GM23338 (cell line): ENCODE measurements at regions not wholly inside any gene's neighbourhood (a gene's known extent, or its start where the extent isn't known, plus 50 kb on each side); places are given as distances from the start of the nearest gene placed in this dataset.
"Not testable (repeated sequence)": the region's sequence is repeated elsewhere in the genome, so short reads cannot be mapped to it uniquely, and the experiment has no call there.

Source experiments
- ATAC-seq: fragments of 200-7000 bp; cut with Tn5 transposase; 3 replicates; pipeline ENCODE4 v1.9.1; 2020
- DNase-seq: peaks from one replicate; pipeline ENCODE4 v3.0.0-alpha.2; 2015; ENCODE audit warnings: low spot score
- H2AFZ ChIP-seq: fragments of 200-600 bp; sonication (generic); 2 replicates; pipeline ENCODE4 v1.8.0; 2016; ENCODE audit warnings: antibody characterized with exemption, mild to moderate bottlenecking, moderate library complexity
- H3F3A ChIP-seq: fragments of 200-600 bp; sonication (generic); replicated peaks from 2 replicates; pipeline ENCODE4 v1.8.0; 2017; ENCODE audit warnings: antibody characterized with exemption, mixed run types, low read depth
- H3K27ac ChIP-seq: fragments of 200-600 bp; sonication (generic); 2 replicates; pipeline ENCODE4 v1.6.1; 2016; ENCODE audit warnings: low read depth
- H3K27me3 ChIP-seq: fragments of 200-600 bp; sonication (generic); 2 replicates; pipeline ENCODE4 v1.8.0; 2016; ENCODE audit warnings: mild to moderate bottlenecking, mixed run types, moderate library complexity; ENCODE audit not compliant: insufficient read depth
- H3K36me3 ChIP-seq: fragments of 200-600 bp; sonication (generic); 2 replicates; pipeline ENCODE4 v1.8.0; 2016; ENCODE audit warnings: mild to moderate bottlenecking; ENCODE audit not compliant: insufficient read depth
- H3K4me1 ChIP-seq: fragments of 200-600 bp; sonication (generic); 2 replicates; pipeline ENCODE4 v1.8.0; 2016; ENCODE audit warnings: mild to moderate bottlenecking, moderate library complexity; ENCODE audit not compliant: insufficient read depth
- H3K4me2 ChIP-seq: fragments of 200-600 bp; sonication (generic); 2 replicates; pipeline ENCODE4 v1.7.1; 2017; ENCODE audit warnings: mixed run types
- H3K4me3 ChIP-seq: fragments of 200-600 bp; sonication (generic); 2 replicates; pipeline ENCODE4 v1.6.1; 2016; ENCODE audit warnings: mixed run types
- H3K79me2 ChIP-seq: fragments of 200-600 bp; sonication (generic); replicated peaks from 2 replicates; pipeline ENCODE4 v1.8.0; 2017; ENCODE audit warnings: mild to moderate bottlenecking; ENCODE audit not compliant: insufficient read depth
- H3K9me2 ChIP-seq: fragments of 200-600 bp; sonication (generic); 2 replicates; pipeline ENCODE4 v1.8.0; 2017; ENCODE audit not compliant: insufficient read depth
- H4K20me1 ChIP-seq: fragments of 200-600 bp; sonication (generic); replicated peaks from 2 replicates; pipeline ENCODE4 v1.8.0; 2017; ENCODE audit warnings: mild to moderate bottlenecking; ENCODE audit not compliant: insufficient read depth
- H3K27ac Mint-ChIP-seq: 2 replicates; pipeline ENCODE4 v1.8.0; 2020; ENCODE audit warnings: inconsistent platforms, mild to moderate bottlenecking, moderate library complexity, mixed read lengths
- H3K27me3 Mint-ChIP-seq: 3 replicates; pipeline ENCODE4 v1.8.0; 2022; ENCODE audit warnings: low read depth, mild to moderate bottlenecking, moderate library complexity, mixed read lengths, inconsistent platforms; ENCODE audit not compliant: insufficient read depth, poor library complexity
- H3K36me3 Mint-ChIP-seq: 3 replicates; pipeline ENCODE4 v1.8.0; 2021; ENCODE audit warnings: low read depth, mild to moderate bottlenecking, inconsistent platforms, moderate library complexity, mixed read lengths
- H3K4me1 Mint-ChIP-seq: 3 replicates; pipeline ENCODE4 v1.8.0; 2020; ENCODE audit warnings: mild to moderate bottlenecking, inconsistent platforms, mixed read lengths
- H3K4me3 Mint-ChIP-seq: 3 replicates; pipeline ENCODE4 v1.8.0; 2021; ENCODE audit warnings: moderate library complexity, mild to moderate bottlenecking, inconsistent platforms, mixed read lengths
- H3K9me3 Mint-ChIP-seq: 3 replicates; pipeline ENCODE4 v1.8.0; 2020; ENCODE audit warnings: moderate library complexity, mild to moderate bottlenecking, inconsistent platforms, mixed read lengths
- EZH2phosphoT487 ChIP-seq: fragments of 200-600 bp; sonication (generic); IDR thresholded peaks from one replicate; pipeline ENCODE4 v1.8.1; 2018; ENCODE audit warnings: antibody characterized with exemption; ENCODE audit not compliant: unreplicated experiment
- NANOG ChIP-seq: IDR thresholded peaks from 2 replicates; pipeline ENCODE4 v1.6.1; 2016; ENCODE audit warnings: antibody characterized with exemption, borderline replicate concordance
- REST ChIP-seq: IDR thresholded peaks from one replicate; pipeline ENCODE4 v1.6.1; 2018; ENCODE audit warnings: antibody characterized with exemption; ENCODE audit not compliant: unreplicated experiment
- STAT1 ChIP-seq: IDR thresholded peaks from one replicate; pipeline ENCODE4 v1.6.1; 2016; ENCODE audit warnings: antibody characterized with exemption; ENCODE audit not compliant: unreplicated experiment
- ZNF331 ChIP-seq: fragments of 250-450 bp; sonication (Bioruptor Pico); IDR thresholded peaks from 2 replicates; pipeline ENCODE4 v1.5.0; 2020; ENCODE audit warnings: low read depth, mild to moderate bottlenecking, moderate library complexity

GRCh38 chr15:61336026-61336638, 107.0 kb upstream of the RORA start (continued):
- TF ChIP-seq REST (no peak), NANOG (no peak), EZH2phosphoT487 (no peak), ZNF331 (CRISPR knock-in tag) (no peak)

- H3K27me3 ChIP-seq = not testable (repeated sequence)
These were observed 105.6 kb upstream of the RORA start for GRCh38 chr15:61334714-61335113.

DNA sequence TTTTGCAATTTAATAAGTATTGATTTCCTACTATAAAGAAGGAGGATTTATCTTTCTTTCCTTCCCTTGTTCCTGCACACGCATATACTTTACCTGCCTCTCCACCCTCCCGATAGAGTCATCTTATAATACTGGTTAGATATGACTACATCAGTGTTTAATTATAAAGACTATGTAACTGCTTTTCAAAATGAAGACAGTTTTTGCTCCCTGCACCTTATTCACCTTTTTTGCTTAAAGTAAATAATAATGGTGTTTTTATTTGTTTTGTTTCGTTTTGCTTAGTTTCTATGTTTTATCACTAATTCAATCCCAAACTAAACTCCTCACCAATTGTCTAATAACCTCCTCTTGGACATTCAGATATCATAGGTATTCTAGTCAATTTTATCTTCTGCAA, 101.9 kb upstream of the RORA start:
- H3K27ac Mint-ChIP-seq = no peak overlapping the region

More at GRCh38 chr15:61334714-61335113, 105.6 kb upstream of the RORA start:
- not testable (repeated sequence) for H3K36me3 ChIP-seq, H3K27ac Mint-ChIP-seq, H3K9me3 Mint-ChIP-seq, H4K20me1 ChIP-seq, DNase-seq, H3K4me1 Mint-ChIP-seq, ATAC-seq, H3K4me3 ChIP-seq, H3F3A ChIP-seq, H3K79me2 ChIP-seq, H3K27ac ChIP-seq, H3K9me2 ChIP-seq, H3K4me2 ChIP-seq, H3K4me3 Mint-ChIP-seq, H3K36me3 Mint-ChIP-seq, H2AFZ ChIP-seq, H3K27me3 Mint-ChIP-seq, H3K4me1 ChIP-seq

More for the DNA sequence above, 101.9 kb upstream of the RORA start:
- Mint-ChIP-seq H3K36me3 (no peaks in the 10 kb centered on the region; the same call in 2 of the 3 replicates), H3K4me3 (no peak overlapping the region), H3K4me1 (peaks cover under 1% of the 10 kb centered on the region; the same call in 1 of the 3 replicates), H3K27me3 (no peaks in the 10 kb centered on the region), H3K9me3 (no peaks in the 10 kb centered on the region; the same call in 2 of the 3 replicates)
- no peak overlapping the region for H3K4me2 ChIP-seq
- H3K27me3 ChIP-seq = no peaks in the 10 kb centered on the region
- no peak overlapping the region for H3K4me3 ChIP-seq
- H3K9me2 ChIP-seq = peaks cover 2% of the 10 kb centered on the region; the same call in 1 of the 2 replicates
- H3K36me3 ChIP-seq = no peaks in the 10 kb centered on the region
- TF ChIP-seq EZH2phosphoT487 = no peak
- TF ChIP-seq STAT1 = no peak
- no peak for TF ChIP-seq REST
- H3K27ac ChIP-seq = no peak overlapping the region
- H2AFZ ChIP-seq = no peak overlapping the region
- DNase-seq = no peak
- H3F3A ChIP-seq = no peaks in the 10 kb centered on the region
- no peaks in the 10 kb centered on the region; the same call in 1 of the 2 replicates for H4K20me1 ChIP-seq
- no peak for ATAC-seq
- H3K79me2 ChIP-seq = no peaks in the 10 kb centered on the region
- no peaks in the 10 kb centered on the region for H3K4me1 ChIP-seq
